Endothelial cell of umbilical vein (primary cell): ENCODE measurements at regions not wholly inside any gene's neighbourhood (a gene's known extent, or its start where the extent isn't known, plus 50 kb on each side); places are given as distances from the start of the nearest gene placed in this dataset.

Experiments
- BruUV-seq: library from RNA; stranded (reverse); fragments of 400-500 nt; replicated peaks from 2 replicates; lab custom pipeline; 2021; lab: Mats Ljungman, UMichigan
- CTCF ChIA-PET: fragments of 300-600, 350-600 bp; sonication (Branson Sonifier 250); formaldehyde crosslinking; loops from one replicate; lab custom pipeline; 2021; ENCODE audit warnings: antibody characterized with exemption, inconsistent platforms; lab: Charles Lee
- POLR2A ChIA-PET: fragments of 300-600, 350-600 bp; sonication (Branson Sonifier 250); formaldehyde crosslinking; loops from one replicate; lab custom pipeline; 2021; ENCODE audit warnings: antibody characterized with exemption, inconsistent platforms; lab: Charles Lee
- DNase-seq: peaks from one replicate; pipeline ENCODE4 v3.0.0-alpha.2; 2011; ENCODE audit warnings: low read depth, low spot score
- FAIRE-seq: peaks from 2 replicates; lab custom pipeline; 2011; peaks lifted over from hg19 to GRCh38; lab: Jason Lieb, UNC
- H2AFZ ChIP-seq: 2 replicates; pipeline ENCODE4 v1.6.0; 2012; ENCODE audit warnings: low read depth, low read length, control low read depth, inconsistent platforms
- H3K27ac ChIP-seq: 2 replicates; pipeline ENCODE4 v1.5.1; 2011; ENCODE audit warnings: low read depth, mild to moderate bottlenecking, control low read depth, low read length, moderate library complexity; ENCODE audit not compliant: insufficient read depth
- H3K27me3 ChIP-seq, 2 experiments: 2 replicates each; pipeline versions ENCODE4 v1.6.0 to v1.6.1; 2011; ENCODE audit warnings: low read length in 2 of 2, mixed read lengths in 1 of 2; ENCODE audit not compliant: control insufficient read depth in 2 of 2, insufficient read depth in 2 of 2
- H3K36me3 ChIP-seq, 2 experiments: 2 replicates in 1 of 2; 3 replicates in 1 of 2; pipeline ENCODE4 v1.5.1; 2011; ENCODE audit warnings: low read length in 2 of 2, mild to moderate bottlenecking in 1 of 2, moderate library complexity in 1 of 2; ENCODE audit not compliant: control insufficient read depth in 2 of 2, insufficient read depth in 2 of 2; ENCODE audit errors: extremely low read depth in 1 of 2
- H3K4me1 ChIP-seq: 3 replicates; pipeline ENCODE4 v1.5.1; 2011; ENCODE audit warnings: mild to moderate bottlenecking, low read length; ENCODE audit not compliant: control insufficient read depth, insufficient read depth; ENCODE audit errors: extremely low read depth
- H3K4me2 ChIP-seq: 2 replicates; pipeline ENCODE4 v1.6.1; 2011; ENCODE audit warnings: low read length, control low read depth, mixed read lengths; ENCODE audit not compliant: insufficient read depth
- H3K4me3 ChIP-seq, 3 experiments: fragments of 200-600 bp in 1 of 3; sonication (generic), shearing (Covaris generic) in 1 of 3; replicated peaks in 1 of 3; 2 replicates each; pipeline ENCODE4 v1.5.1; 2011 to 2016; ENCODE audit warnings: control low read depth in 3 of 3, low read length in 3 of 3, mild to moderate bottlenecking in 2 of 3, inconsistent platforms in 1 of 3, low read depth in 1 of 3, moderate library complexity in 1 of 3; ENCODE audit not compliant: insufficient read depth in 1 of 3
- H3K79me2 ChIP-seq: 2 replicates; pipeline ENCODE4 v1.6.0; 2012; ENCODE audit warnings: low read length, inconsistent platforms; ENCODE audit not compliant: control insufficient read depth, insufficient read depth
- H3K9ac ChIP-seq: replicated peaks from 2 replicates; pipeline ENCODE3; 2011; ENCODE audit warnings: low read length, control low read depth; ENCODE audit not compliant: insufficient read depth; ENCODE audit errors: extremely low read depth
- H3K9me1 ChIP-seq: replicated peaks from 3 replicates; pipeline ENCODE4 v1.6.0; 2011; ENCODE audit warnings: mild to moderate bottlenecking, low read length; ENCODE audit not compliant: control insufficient read depth, insufficient read depth; ENCODE audit errors: extremely low read depth
- H3K9me3 ChIP-seq: replicated peaks from 2 replicates; pipeline ENCODE4 v1.5.1; 2012; ENCODE audit warnings: low read length, inconsistent platforms; ENCODE audit not compliant: control insufficient read depth, insufficient read depth
- H4K20me1 ChIP-seq: replicated peaks from 2 replicates; pipeline ENCODE3; 2011; ENCODE audit warnings: mild to moderate bottlenecking, low read length; ENCODE audit not compliant: control insufficient read depth, insufficient read depth; ENCODE audit errors: extremely low read depth
- EZH2 ChIP-seq: IDR thresholded peaks from 2 replicates; pipeline ENCODE4 v1.6.1; 2012; ENCODE audit warnings: borderline replicate concordance, low read depth, mild to moderate bottlenecking, moderate library complexity, low read length, inconsistent platforms; ENCODE audit not compliant: severe bottlenecking
- FOS ChIP-seq: IDR thresholded peaks from 2 replicates; pipeline ENCODE4 v1.6.1; 2011; ENCODE audit warnings: mild to moderate bottlenecking, low read length, moderate library complexity, borderline replicate concordance; ENCODE audit not compliant: insufficient read depth
- GATA2 ChIP-seq: IDR thresholded peaks from 2 replicates; pipeline ENCODE4 v1.7.0; 2011; ENCODE audit warnings: low read depth, mild to moderate bottlenecking, moderate library complexity, mixed read lengths, low read length; ENCODE audit not compliant: insufficient read length, insufficient read depth
- JUN ChIP-seq: IDR thresholded peaks from 2 replicates; pipeline ENCODE4 v1.6.1; 2011; ENCODE audit warnings: borderline replicate concordance, low read depth; ENCODE audit not compliant: insufficient read length, insufficient read depth
- MYC ChIP-seq: IDR thresholded peaks from one replicate; pipeline ENCODE4 v1.6.1; 2011; ENCODE audit warnings: mild to moderate bottlenecking, low read depth, low read length
- POLR2A ChIP-seq: IDR thresholded peaks from 2 replicates; pipeline ENCODE4 v1.6.1; 2012; ENCODE audit warnings: low read depth, mild to moderate bottlenecking, control low read depth, low read length
- POLR2AphosphoS5 ChIP-seq: IDR thresholded peaks from 2 replicates; pipeline ENCODE4 v1.6.1; 2012; ENCODE audit warnings: low read depth, mild to moderate bottlenecking, control low read depth, low read length, moderate library complexity; ENCODE audit not compliant: insufficient read depth
- dilution Hi-C: fragments of 300-500 bp; cut with MboI; formaldehyde crosslinking; loops from one replicate; pipeline ENCODE4 v1.15.0; 2019; ENCODE audit warnings: low sequenced_read_pairs; ENCODE audit not compliant: extremely low pct_ligation_motif_present
- intact Hi-C: fragments of 100-400 bp; cut with micrococcal nuclease; formaldehyde crosslinking; loops from one replicate; pipeline ENCODE4 v1.10.0; 2022
- TF ChIP-seq, protein P1 (sequence below), 2 donors: IDR thresholded peaks; 1 replicate in 1 of 2; 2 replicates in 1 of 2; pipeline ENCODE4 v1.5.1; 2011; ENCODE audit warnings: low read length in 2 of 2, mild to moderate bottlenecking in 2 of 2, moderate library complexity in 2 of 2, control low read depth in 1 of 2, inconsistent platforms in 1 of 2, low read depth in 1 of 2; ENCODE audit not compliant: insufficient read depth in 1 of 2; ENCODE audit errors: extremely low read depth in 1 of 2
- TF ChIP-seq, protein P2 (sequence below): IDR thresholded peaks from 2 replicates; pipeline ENCODE4 v1.6.1; 2011; ENCODE audit not compliant: insufficient read depth, insufficient read length

DNA sequence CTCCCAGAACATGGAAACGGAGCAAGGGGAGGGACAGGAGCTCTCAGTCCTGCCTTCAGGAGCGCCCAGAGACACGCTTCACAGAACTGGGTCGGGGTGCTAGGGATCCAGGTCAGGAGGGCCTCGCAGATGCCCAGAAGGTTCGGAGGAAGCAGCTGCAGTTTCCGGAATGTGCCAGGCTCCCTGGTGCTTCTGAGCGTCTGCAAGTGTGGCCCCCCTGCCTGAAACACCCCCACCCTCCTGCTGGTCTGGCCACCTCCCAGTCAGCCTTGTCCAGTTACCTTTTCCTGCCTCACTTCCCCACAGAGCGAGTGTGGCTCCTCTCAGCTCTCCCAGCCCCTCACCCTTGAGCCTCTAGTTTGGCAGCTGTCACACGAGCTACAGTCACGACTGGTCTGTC, 88.3 kb upstream of the TAF1B start:
- POLR2A ChIA-PET, result interaction anchor here (0.7 kb wide), 1 partner anchor 153 kb away, joined by 3 read pairs; no protein-coding TSS in a partner anchor
- Histone ChIP-seq H3K36me3 (no peaks in the 10 kb centered on the region), H3K9me1 (no peaks in the 10 kb centered on the region), H3K27ac (no peak overlapping the region), H2AFZ (no peak overlapping the region), H3K79me2 (no peaks in the 10 kb centered on the region), H3K4me2 (no peak overlapping the region), H3K9me3 (no peaks in the 10 kb centered on the region), H4K20me1 (no peaks in the 10 kb centered on the region), H3K27me3 (peaks cover 29 to 36% of the 10 kb centered on the region in 2 experiments), H3K4me3 (no peak overlapping the region), H3K4me1 (peaks cover 7% of the 10 kb centered on the region), H3K9ac (no peak overlapping the region)
- DNase-seq, result no peak
- intact Hi-C loops (no loop called here), dilution Hi-C loops (no loop called here)
- TF ChIP-seq EZH2, result no peak
- TF ChIP-seq, protein P1, sequence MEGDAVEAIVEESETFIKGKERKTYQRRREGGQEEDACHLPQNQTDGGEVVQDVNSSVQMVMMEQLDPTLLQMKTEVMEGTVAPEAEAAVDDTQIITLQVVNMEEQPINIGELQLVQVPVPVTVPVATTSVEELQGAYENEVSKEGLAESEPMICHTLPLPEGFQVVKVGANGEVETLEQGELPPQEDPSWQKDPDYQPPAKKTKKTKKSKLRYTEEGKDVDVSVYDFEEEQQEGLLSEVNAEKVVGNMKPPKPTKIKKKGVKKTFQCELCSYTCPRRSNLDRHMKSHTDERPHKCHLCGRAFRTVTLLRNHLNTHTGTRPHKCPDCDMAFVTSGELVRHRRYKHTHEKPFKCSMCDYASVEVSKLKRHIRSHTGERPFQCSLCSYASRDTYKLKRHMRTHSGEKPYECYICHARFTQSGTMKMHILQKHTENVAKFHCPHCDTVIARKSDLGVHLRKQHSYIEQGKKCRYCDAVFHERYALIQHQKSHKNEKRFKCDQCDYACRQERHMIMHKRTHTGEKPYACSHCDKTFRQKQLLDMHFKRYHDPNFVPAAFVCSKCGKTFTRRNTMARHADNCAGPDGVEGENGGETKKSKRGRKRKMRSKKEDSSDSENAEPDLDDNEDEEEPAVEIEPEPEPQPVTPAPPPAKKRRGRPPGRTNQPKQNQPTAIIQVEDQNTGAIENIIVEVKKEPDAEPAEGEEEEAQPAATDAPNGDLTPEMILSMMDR (IDR thresholded peaks at IDR 0.05; ENCODE audit: extremely low read depth in 1 of 2, insufficient read depth in 1 of 2, low read depth in 1 of 2, low read length in 2 of 2), result no peak
- TF ChIP-seq GATA2, result no peak
- TF ChIP-seq, protein P2, sequence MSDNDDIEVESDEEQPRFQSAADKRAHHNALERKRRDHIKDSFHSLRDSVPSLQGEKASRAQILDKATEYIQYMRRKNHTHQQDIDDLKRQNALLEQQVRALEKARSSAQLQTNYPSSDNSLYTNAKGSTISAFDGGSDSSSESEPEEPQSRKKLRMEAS, result no peak
- no peak for TF ChIP-seq POLR2AphosphoS5
- no peak for TF ChIP-seq POLR2A
- TF ChIP-seq JUN, result no peak
- no peak for TF ChIP-seq FOS
- no peak for TF ChIP-seq MYC
- BruUV-seq, result no TSS peak
- FAIRE-seq, result no peak
- CTCF ChIA-PET, result no interaction called here
